ENCODE measurements at regions not wholly inside any gene's neighbourhood (a gene's known extent, or its start where the extent isn't known, plus 50 kb on each side); places are given as distances from the start of the nearest gene placed in this dataset.

DNA sequence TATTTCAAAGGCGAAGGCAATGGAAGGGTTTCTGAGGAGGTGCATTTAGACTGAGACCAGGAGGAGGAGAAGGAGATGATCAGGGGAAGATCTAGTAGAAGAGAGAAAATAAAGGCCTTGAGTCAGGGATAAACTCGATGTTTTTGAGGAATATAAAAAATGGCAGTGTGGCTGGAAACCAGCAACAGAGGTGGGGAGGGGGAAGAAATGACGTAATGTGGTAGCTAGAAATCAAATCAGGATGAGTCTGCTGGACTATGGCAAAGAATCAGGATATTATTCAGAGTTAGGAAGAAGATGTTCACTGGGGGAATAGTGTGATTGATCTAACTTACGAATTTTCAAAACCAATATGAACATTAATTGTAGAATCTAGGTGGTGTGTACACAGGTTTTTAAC, 1673.9 kb upstream of the WWC1 start:
- FAIRE-seq (no peak), DNase-seq (ENCODE audit: low read depth, low spot score) (no peak), ATAC-seq (no peak)
- H3K4me2 ChIP-seq (ENCODE audit: control insufficient read depth, insufficient read depth), result no peak overlapping the region
- no peaks in the 10 kb centered on the region for H3K27me3 ChIP-seq (replicated peaks in 1 of 2; ENCODE audit: control insufficient read depth in 2 of 2, insufficient read depth in 2 of 2, low read length in 1 of 2)
- RAD21 ChIA-PET (ENCODE audit: unreplicated experiment), result no interaction called here
- no peak overlapping the region for H3K27ac ChIP-seq (ENCODE audit: control insufficient read depth, insufficient read depth)
- H3K4me1 ChIP-seq (ENCODE audit: control insufficient read depth, insufficient read depth, low read length), result no peaks in the 10 kb centered on the region
- in situ Hi-C loops (cut with MboI) (no loop called here), intact Hi-C loops (cut with micrococcal nuclease; ENCODE audit: unreplicated experiment) (no loop called here)
- POLR2A ChIA-PET, result no interaction called here
- no peaks in the 10 kb centered on the region for H3K9me3 ChIP-seq (replicated peaks; ENCODE audit: control insufficient read depth, insufficient read depth, low read length)
- SMC1A ChIA-PET (ENCODE audit: uncharacterized antibody, unreplicated experiment), result no interaction called here
- no peak overlapping the region for H2AFZ ChIP-seq (ENCODE audit: control insufficient read depth, low read depth, low read length)
- TF ChIP-seq ATF7 (IDR thresholded peaks at IDR 0.05; ENCODE audit: low read depth) (0 out of 2 replicates have a peak, but pooled peaks have one; percentile 14), MEF2B (IDR thresholded peaks at IDR 0.05; ENCODE audit: partially characterized antibody, poor library complexity, severe bottlenecking) (no peak), NR2F1 (conservative IDR thresholded peaks at IDR 0.05) (no peak), E4F1 (IDR thresholded peaks at IDR 0.05; ENCODE audit: borderline replicate concordance, partially characterized antibody) (no peak), IKZF2 (IDR thresholded peaks at IDR 0.05) (no peak), MYB (IDR thresholded peaks at IDR 0.05; ENCODE audit: borderline replicate concordance, low read depth, low read length) (no peak)
- CTCF ChIA-PET, result no interaction called here
- BruUV-seq (replicated peaks), result no TSS peak
- WGBS (ENCODE audit: insufficient coverage, insufficient replicate concordance, low lambda C conversion rate, missing lambda C conversion rate), result 10% methylated on average over 4 of the region's 4 CpGs
- no peaks in the 10 kb centered on the region for H3K79me2 ChIP-seq (ENCODE audit: control insufficient read depth, insufficient read depth, low read length)
- H4K20me1 ChIP-seq (ENCODE audit: control insufficient read depth, insufficient read depth), result no peaks in the 10 kb centered on the region
- no peaks in the 10 kb centered on the region for H3K36me3 ChIP-seq (ENCODE audit: control insufficient read depth in 2 of 2, insufficient read depth in 2 of 2, low read length in 1 of 2)
- no peak overlapping the region for H3K4me3 ChIP-seq
- H3K9ac ChIP-seq (ENCODE audit: control insufficient read depth, insufficient read depth, low read length), result no peak overlapping the region

DNA sequence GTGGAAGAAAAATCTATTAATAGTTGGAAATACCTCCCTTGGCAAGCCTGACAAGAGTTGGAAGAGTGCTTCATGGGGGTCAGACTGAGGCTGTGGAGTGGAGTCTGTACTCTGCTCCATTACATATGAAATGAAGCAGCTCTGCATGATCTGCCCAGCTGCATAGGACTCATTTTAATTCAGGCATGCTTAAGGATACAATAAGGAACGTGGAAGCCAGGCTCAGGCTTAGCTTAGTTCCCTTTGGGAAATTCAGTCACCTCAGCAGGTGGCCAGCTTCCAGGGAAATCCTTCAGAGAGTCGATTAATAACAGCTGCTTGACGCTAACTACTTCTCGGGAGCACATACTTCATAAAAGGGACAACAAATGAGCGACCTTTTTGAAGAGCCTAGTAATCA, 1672.9 kb upstream of the WWC1 start:
- intact Hi-C loops (cut with micrococcal nuclease; ENCODE audit: unreplicated experiment), result no loop called here
- TF ChIP-seq RELA (IDR thresholded peaks at IDR 0.05; ENCODE audit: borderline replicate concordance, partially characterized antibody) (no peak), SRF (IDR thresholded peaks at IDR 0.05; ENCODE audit: low read depth in 2 of 2, low read length in 2 of 2) (no peak), HDGF (IDR thresholded peaks at IDR 0.05) (no peak), ZNF207 (IDR thresholded peaks at IDR 0.05; ENCODE audit: borderline replicate concordance) (no peak), FOXM1 (IDR thresholded peaks at IDR 0.05; ENCODE audit: low read depth, low read length) (no peak)
- TF ChIP-seq, protein P1, sequence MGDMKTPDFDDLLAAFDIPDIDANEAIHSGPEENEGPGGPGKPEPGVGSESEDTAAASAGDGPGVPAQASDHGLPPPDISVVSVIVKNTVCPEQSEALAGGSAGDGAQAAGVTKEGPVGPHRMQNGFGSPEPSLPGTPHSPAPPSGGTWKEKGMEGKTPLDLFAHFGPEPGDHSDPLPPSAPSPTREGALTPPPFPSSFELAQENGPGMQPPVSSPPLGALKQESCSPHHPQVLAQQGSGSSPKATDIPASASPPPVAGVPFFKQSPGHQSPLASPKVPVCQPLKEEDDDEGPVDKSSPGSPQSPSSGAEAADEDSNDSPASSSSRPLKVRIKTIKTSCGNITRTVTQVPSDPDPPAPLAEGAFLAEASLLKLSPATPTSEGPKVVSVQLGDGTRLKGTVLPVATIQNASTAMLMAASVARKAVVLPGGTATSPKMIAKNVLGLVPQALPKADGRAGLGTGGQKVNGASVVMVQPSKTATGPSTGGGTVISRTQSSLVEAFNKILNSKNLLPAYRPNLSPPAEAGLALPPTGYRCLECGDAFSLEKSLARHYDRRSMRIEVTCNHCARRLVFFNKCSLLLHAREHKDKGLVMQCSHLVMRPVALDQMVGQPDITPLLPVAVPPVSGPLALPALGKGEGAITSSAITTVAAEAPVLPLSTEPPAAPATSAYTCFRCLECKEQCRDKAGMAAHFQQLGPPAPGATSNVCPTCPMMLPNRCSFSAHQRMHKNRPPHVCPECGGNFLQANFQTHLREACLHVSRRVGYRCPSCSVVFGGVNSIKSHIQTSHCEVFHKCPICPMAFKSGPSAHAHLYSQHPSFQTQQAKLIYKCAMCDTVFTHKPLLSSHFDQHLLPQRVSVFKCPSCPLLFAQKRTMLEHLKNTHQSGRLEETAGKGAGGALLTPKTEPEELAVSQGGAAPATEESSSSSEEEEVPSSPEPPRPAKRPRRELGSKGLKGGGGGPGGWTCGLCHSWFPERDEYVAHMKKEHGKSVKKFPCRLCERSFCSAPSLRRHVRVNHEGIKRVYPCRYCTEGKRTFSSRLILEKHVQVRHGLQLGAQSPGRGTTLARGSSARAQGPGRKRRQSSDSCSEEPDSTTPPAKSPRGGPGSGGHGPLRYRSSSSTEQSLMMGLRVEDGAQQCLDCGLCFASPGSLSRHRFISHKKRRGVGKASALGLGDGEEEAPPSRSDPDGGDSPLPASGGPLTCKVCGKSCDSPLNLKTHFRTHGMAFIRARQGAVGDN (IDR thresholded peaks at IDR 0.05), result no peak

More for the DNA sequence above, 1672.9 kb upstream of the WWC1 start:
- no peak for FAIRE-seq
- RAD21 ChIA-PET (ENCODE audit: unreplicated experiment), result no interaction called here
- Histone ChIP-seq H2AFZ (ENCODE audit: control insufficient read depth, low read depth, low read length) (no peak overlapping the region), H3K4me2 (ENCODE audit: control insufficient read depth, insufficient read depth) (no peak overlapping the region), H3K4me3 (no peak overlapping the region), H3K36me3 (ENCODE audit: control insufficient read depth in 2 of 2, insufficient read depth in 2 of 2, low read length in 1 of 2) (no peaks in the 10 kb centered on the region), H4K20me1 (ENCODE audit: control insufficient read depth, insufficient read depth) (no peaks in the 10 kb centered on the region), H3K4me1 (ENCODE audit: control insufficient read depth, insufficient read depth, low read length) (no peaks in the 10 kb centered on the region), H3K27ac (ENCODE audit: control insufficient read depth, insufficient read depth) (no peak overlapping the region), H3K27me3 (replicated peaks in 1 of 2; ENCODE audit: control insufficient read depth in 2 of 2, insufficient read depth in 2 of 2, low read length in 1 of 2) (no peaks in the 10 kb centered on the region), H3K9ac (ENCODE audit: control insufficient read depth, insufficient read depth, low read length) (no peak overlapping the region), H3K79me2 (ENCODE audit: control insufficient read depth, insufficient read depth, low read length) (no peaks in the 10 kb centered on the region), H3K9me3 (replicated peaks; ENCODE audit: control insufficient read depth, insufficient read depth, low read length) (no peaks in the 10 kb centered on the region)
- no TSS peak for BruUV-seq (replicated peaks)
- SMC1A ChIA-PET (ENCODE audit: uncharacterized antibody, unreplicated experiment), result no interaction called here
- POLR2A ChIA-PET, result no interaction called here
- ATAC-seq, result no peak
- DNase-seq (ENCODE audit: low read depth, low spot score), result no peak
- CTCF ChIA-PET, result interaction anchor here (0.6 kb wide), 1 partner anchor 61 kb away, joined by 3 read pairs; no protein-coding TSS in a partner anchor
- in situ Hi-C loops (cut with MboI), result no loop called here
- 4% methylated on average over 5 of the region's 5 CpGs for WGBS (ENCODE audit: insufficient coverage, insufficient replicate concordance, low lambda C conversion rate, missing lambda C conversion rate)

Data from GM12878 (cell line).